CD4-positive, CD25-positive, alpha-beta regulatory T cell (primary cell): ENCODE measurements at regions not wholly inside any gene's neighbourhood (a gene's known extent, or its start where the extent isn't known, plus 50 kb on each side); places are given as distances from the start of the nearest gene placed in this dataset.

Experiments used
- ATAC-seq, 2 donors: fragments of 150-1000 bp; cut with Tn5 transposase; one replicate each; pipeline ENCODE4 v1.10.0; 2021; ENCODE audit warnings: low read depth in 2 of 2, moderate number of reproducible peaks in 2 of 2, moderate library complexity in 1 of 2
- DNase-seq, 3 donors: peaks; one replicate each; pipeline versions ENCODE4 v3.0.0 to v3.0.0-alpha.2; 2012 to 2022; ENCODE audit warnings: mixed read lengths in 1 of 3
- H3K27ac ChIP-seq: one replicate; pipeline ENCODE4 v1.7.0; 2013; ENCODE audit warnings: mild to moderate bottlenecking, low read length; ENCODE audit not compliant: insufficient read depth, poor library complexity, severe bottlenecking
- H3K27me3 ChIP-seq: one replicate; pipeline ENCODE4 v1.7.0; 2013; ENCODE audit warnings: low read length; ENCODE audit not compliant: control insufficient read depth, insufficient read depth
- H3K36me3 ChIP-seq: one replicate; pipeline ENCODE4 v1.7.0; 2013; ENCODE audit warnings: mild to moderate bottlenecking, low read length, moderate library complexity; ENCODE audit not compliant: control insufficient read depth, insufficient read depth
- H3K4me1 ChIP-seq: 2 replicates; pipeline ENCODE4 v1.7.0; 2013; ENCODE audit warnings: mild to moderate bottlenecking, low read length; ENCODE audit not compliant: insufficient read depth, control insufficient read depth, poor library complexity, severe bottlenecking
- H3K4me3 ChIP-seq: one replicate; pipeline ENCODE4 v1.7.0; 2013; ENCODE audit warnings: low read depth, mild to moderate bottlenecking, low read length, moderate library complexity
- H3K9me3 ChIP-seq, 2 experiments: 1 replicate in 1 of 2; 2 replicates in 1 of 2; pipeline ENCODE4 v1.7.0; 2013; ENCODE audit warnings: low read length in 2 of 2, mild to moderate bottlenecking in 1 of 2, moderate library complexity in 1 of 2; ENCODE audit not compliant: control insufficient read depth in 2 of 2
- H3K27ac Mint-ChIP-seq, 3 donors: one replicate each; pipeline ENCODE4 v1.8.0; 2020 to 2022; ENCODE audit warnings: mild to moderate bottlenecking in 3 of 3, mixed read lengths in 3 of 3, moderate library complexity in 2 of 3
- H3K27me3 Mint-ChIP-seq: one replicate; pipeline ENCODE4 v1.8.0; 2022; ENCODE audit warnings: mild to moderate bottlenecking, mixed read lengths
- H3K36me3 Mint-ChIP-seq: one replicate; pipeline ENCODE4 v1.8.0; 2020; ENCODE audit warnings: mixed read lengths
- H3K4me1 Mint-ChIP-seq, 4 donors: one replicate each; pipeline ENCODE4 v1.8.0; 2020 to 2022; ENCODE audit warnings: mixed read lengths in 4 of 4, mild to moderate bottlenecking in 1 of 4
- H3K4me3 Mint-ChIP-seq, 4 donors: one replicate each; pipeline ENCODE4 v1.8.0; 2020 to 2022; ENCODE audit warnings: mild to moderate bottlenecking in 4 of 4, mixed read lengths in 4 of 4, moderate library complexity in 3 of 4
- H3K9me3 Mint-ChIP-seq, 7 donors: one replicate each; pipeline ENCODE4 v1.8.0; 2020 to 2022; ENCODE audit warnings: mixed read lengths in 7 of 7, mild to moderate bottlenecking in 3 of 7, moderate library complexity in 2 of 7

- no peak for DNase-seq
- Histone ChIP-seq H3K4me3 (no peak overlapping the region), H3K9me3 (peaks cover 5 to 15% of the 10 kb centered on the region in 2 experiments), H3K36me3 (no peaks in the 10 kb centered on the region), H3K4me1 (no peaks in the 10 kb centered on the region), H3K27me3 (no peaks in the 10 kb centered on the region), H3K27ac (no peak overlapping the region)
- Mint-ChIP-seq H3K36me3 (no peaks in the 10 kb centered on the region), H3K9me3 (peaks cover 0 to 11% (median 2%) of the 10 kb centered on the region in 7 donors), H3K4me1 (no peaks in the 10 kb centered on the region), H3K4me3 (no peak overlapping the region), H3K27ac (no peak overlapping the region), H3K27me3 (peaks cover 21% of the 10 kb centered on the region)
- no peak for ATAC-seq
Observed at GRCh38 chr17:77018504-77018903, 122.3 kb upstream of the SEC14L1 start.

- no peak overlapping the region for H3K27ac Mint-ChIP-seq
- Histone ChIP-seq H3K9me3 (peaks cover 5 to 15% of the 10 kb centered on the region in 2 experiments), H3K27me3 (no peaks in the 10 kb centered on the region), H3K27ac (no peak overlapping the region), H3K36me3 (no peaks in the 10 kb centered on the region), H3K4me3 (no peak overlapping the region), H3K4me1 (no peaks in the 10 kb centered on the region)
- H3K4me1 Mint-ChIP-seq = no peaks in the 10 kb centered on the region
- no peak overlapping the region for H3K4me3 Mint-ChIP-seq
- DNase-seq (no peak), ATAC-seq (no peak)
- no peaks in the 10 kb centered on the region for H3K36me3 Mint-ChIP-seq
- peaks cover 13% of the 10 kb centered on the region for H3K27me3 Mint-ChIP-seq
- H3K9me3 Mint-ChIP-seq = peaks cover 0 to 11% (median 3%) of the 10 kb centered on the region in 7 donors
Observed at GRCh38 chr17:77019893-77020379, 120.8 kb upstream of the SEC14L1 start.

GRCh38 chr17:77020973-77021372 is 119.8 kb upstream of the SEC14L1 start:
- Histone ChIP-seq H3K4me1 (no peaks in the 10 kb centered on the region), H3K36me3 (no peaks in the 10 kb centered on the region), H3K27ac (no peak overlapping the region), H3K9me3 (peaks cover 5 to 15% of the 10 kb centered on the region in 2 experiments), H3K27me3 (no peaks in the 10 kb centered on the region), H3K4me3 (no peak overlapping the region)
- DNase-seq = no peak
- Mint-ChIP-seq H3K9me3 (peaks cover 0 to 11% (median 3%) of the 10 kb centered on the region in 7 donors), H3K27ac (no peak overlapping the region), H3K36me3 (no peaks in the 10 kb centered on the region), H3K27me3 (peaks cover 11% of the 10 kb centered on the region), H3K4me1 (no peaks in the 10 kb centered on the region), H3K4me3 (no peak overlapping the region)
- no peak for ATAC-seq

- H3K4me3 ChIP-seq = no peak overlapping the region
- no peak for DNase-seq
- H3K9me3 ChIP-seq = peaks cover 5 to 15% of the 10 kb centered on the region in 2 experiments
- H3K9me3 Mint-ChIP-seq = peaks cover 0 to 12% (median 6%) of the 10 kb centered on the region in 7 donors
- no peaks in the 10 kb centered on the region for H3K36me3 Mint-ChIP-seq
- no peak overlapping the region for H3K4me3 Mint-ChIP-seq
- H3K4me1 ChIP-seq = no peaks in the 10 kb centered on the region
- no peak for ATAC-seq
- no peaks in the 10 kb centered on the region for H3K27me3 ChIP-seq
- H3K27me3 Mint-ChIP-seq = peaks cover 8% of the 10 kb centered on the region
- H3K4me1 Mint-ChIP-seq = no peaks in the 10 kb centered on the region
- no peak overlapping the region for H3K27ac Mint-ChIP-seq
- H3K36me3 ChIP-seq = no peaks in the 10 kb centered on the region
- H3K27ac ChIP-seq = no peak overlapping the region
Observed at GRCh38 chr17:77022766-77023165, 118.0 kb upstream of the SEC14L1 start.

- H3K27me3 ChIP-seq = no peaks in the 10 kb centered on the region
- no peaks in the 10 kb centered on the region for H3K36me3 ChIP-seq
- no peak for DNase-seq
- no peaks in the 10 kb centered on the region for H3K4me1 ChIP-seq
- Mint-ChIP-seq H3K4me3 (no peak overlapping the region), H3K36me3 (no peaks in the 10 kb centered on the region), H3K27ac (no peak overlapping the region), H3K4me1 (no peaks in the 10 kb centered on the region), H3K9me3 (peaks cover 0 to 12% (median 4%) of the 10 kb centered on the region in 7 donors), H3K27me3 (peaks cover 4% of the 10 kb centered on the region)
- peaks cover 5 to 15% of the 10 kb centered on the region in 2 experiments for H3K9me3 ChIP-seq
- no peak overlapping the region for H3K4me3 ChIP-seq
- ATAC-seq = no peak
- H3K27ac ChIP-seq = no peak overlapping the region
Observed at GRCh38 chr17:77025781-77026180, 115.0 kb upstream of the SEC14L1 start.

- DNase-seq (no peak), ATAC-seq (no peak)
- Histone ChIP-seq H3K4me1 (no peaks in the 10 kb centered on the region), H3K27me3 (no peaks in the 10 kb centered on the region), H3K4me3 (no peak overlapping the region), H3K9me3 (peaks cover 4 to 14% of the 10 kb centered on the region in 2 experiments), H3K36me3 (no peaks in the 10 kb centered on the region), H3K27ac (no peak overlapping the region)
- peaks cover 0 to 12% (median 5%) of the 10 kb centered on the region in 7 donors for H3K9me3 Mint-ChIP-seq
- no peak overlapping the region for H3K4me3 Mint-ChIP-seq
- no peaks in the 10 kb centered on the region for H3K36me3 Mint-ChIP-seq
- peaks cover 9% of the 10 kb centered on the region for H3K27me3 Mint-ChIP-seq
- no peak overlapping the region for H3K27ac Mint-ChIP-seq
- no peaks in the 10 kb centered on the region for H3K4me1 Mint-ChIP-seq
Observed at GRCh38 chr17:77027271-77027889, 113.4 kb upstream of the SEC14L1 start.

GRCh38 chr17:77028900-77029299 is 111.9 kb upstream of the SEC14L1 start:
- Histone ChIP-seq H3K4me1 (no peaks in the 10 kb centered on the region), H3K36me3 (no peaks in the 10 kb centered on the region), H3K27ac (no peak overlapping the region), H3K27me3 (no peaks in the 10 kb centered on the region), H3K4me3 (no peak overlapping the region), H3K9me3 (peaks cover 4 to 10% of the 10 kb centered on the region in 2 experiments)
- peaks cover 9% of the 10 kb centered on the region for H3K27me3 Mint-ChIP-seq
- H3K4me3 Mint-ChIP-seq = no peak overlapping the region
- peaks cover 0 to 12% (median 5%) of the 10 kb centered on the region in 7 donors for H3K9me3 Mint-ChIP-seq
- DNase-seq (no peak), ATAC-seq (no peak)
- H3K36me3 Mint-ChIP-seq = no peaks in the 10 kb centered on the region
- no peaks in the 10 kb centered on the region for H3K4me1 Mint-ChIP-seq
- no peak overlapping the region for H3K27ac Mint-ChIP-seq

GRCh38 chr17:77032929-77033328 is 107.8 kb upstream of the SEC14L1 start:
- H3K4me3 ChIP-seq = no peak overlapping the region
- no peak overlapping the region for H3K4me3 Mint-ChIP-seq

More at GRCh38 chr17:77032929-77033328, 107.8 kb upstream of the SEC14L1 start:
- no peaks in the 10 kb centered on the region for H3K36me3 Mint-ChIP-seq
- DNase-seq (no peak), ATAC-seq (no peak)
- H3K9me3 ChIP-seq = peaks cover 4 to 10% of the 10 kb centered on the region in 2 experiments
- H3K36me3 ChIP-seq = no peaks in the 10 kb centered on the region
- no peaks in the 10 kb centered on the region for H3K4me1 ChIP-seq
- peak overlapping the region in 1 of 3 donors; percentile 33 for H3K27ac Mint-ChIP-seq
- no peaks in the 10 kb centered on the region for H3K27me3 ChIP-seq
- no peaks in the 10 kb centered on the region for H3K4me1 Mint-ChIP-seq
- H3K27ac ChIP-seq = no peak overlapping the region
- peaks cover 0 to 8% (median 5%) of the 10 kb centered on the region in 7 donors for H3K9me3 Mint-ChIP-seq
- peaks cover 27% of the 10 kb centered on the region for H3K27me3 Mint-ChIP-seq
